K562 (cell line): ENCODE measurements at regions not wholly inside any gene's neighbourhood (a gene's known extent, or its start where the extent isn't known, plus 50 kb on each side); places are given as distances from the start of the nearest gene placed in this dataset.

Experiments
- ATAC-seq: fragments of 200-7000 bp; cut with Tn5 transposase; 3 replicates; pipeline ENCODE4 v1.9.1; 2020; ENCODE audit warnings: moderate library complexity
- BruUV-seq: library from RNA; stranded (reverse); fragments of 400-500 nt; replicated peaks from 2 replicates; lab custom pipeline; 2021; lab: Mats Ljungman, UMichigan
- CTCF ChIA-PET: fragments of 300-600 bp; formaldehyde crosslinking; extraction: SDS; loops from one replicate; lab custom pipeline; 2021; ENCODE audit warnings: low intra/inter-chr PET ratio; lab: Yijun Ruan, JAX
- POLR2A ChIA-PET: fragments of 300-600, 350-650 bp; sonication (Branson Sonifier 250); formaldehyde crosslinking; extraction: SDS; loops from one replicate; lab custom pipeline; 2021; ENCODE audit warnings: antibody characterized with exemption, inconsistent platforms; lab: Yijun Ruan, JAX
- DNase-seq, 4 experiments: peaks; one replicate each; pipeline versions ENCODE4 v3.0.0 to v3.0.0-alpha.2; 2011 to 2018; ENCODE audit warnings: low spot score in 3 of 4, mixed read lengths in 3 of 4; ENCODE audit errors: extremely low read depth in 1 of 4
- FAIRE-seq: peaks from 2 replicates; lab custom pipeline; 2011; peaks lifted over from hg19 to GRCh38; lab: Jason Lieb, UNC
- H2AFZ ChIP-seq: 2 replicates; pipeline ENCODE4 v1.6.0; 2011; ENCODE audit warnings: low read depth, low read length, control low read depth, inconsistent platforms
- H3K27ac ChIP-seq: fragments of 200-600 bp; 3 replicates; pipeline ENCODE4 v1.8.0; 2011; ENCODE audit warnings: low read depth, mild to moderate bottlenecking, control low read depth, inconsistent platforms, low read length, moderate library complexity, mixed read lengths; ENCODE audit errors: extremely low read depth
- H3K27me3 ChIP-seq, 2 experiments: fragments of 300-600 bp in 1 of 2; 2 replicates in 1 of 2; 3 replicates in 1 of 2; pipeline versions ENCODE4 v1.6.0 to v1.8.0; 2011; ENCODE audit warnings: inconsistent platforms in 2 of 2, low read length in 2 of 2, mild to moderate bottlenecking in 1 of 2, mixed read lengths in 1 of 2, moderate library complexity in 1 of 2; ENCODE audit not compliant: control insufficient read depth in 2 of 2, insufficient read depth in 2 of 2
- H3K36me3 ChIP-seq: fragments of 300-600 bp; 3 replicates; pipeline ENCODE4 v1.8.0; 2011; ENCODE audit warnings: mild to moderate bottlenecking, low read length, inconsistent platforms; ENCODE audit not compliant: control insufficient read depth, insufficient read depth
- H3K4me1 ChIP-seq, 2 experiments: fragments of 200-600 bp in 1 of 2; replicated peaks in 1 of 2; 2 replicates in 1 of 2; 3 replicates in 1 of 2; pipeline versions ENCODE4 v1.5.1 to v1.8.0; 2011; ENCODE audit warnings: inconsistent platforms in 2 of 2, low read length in 2 of 2, mild to moderate bottlenecking in 1 of 2, mixed read lengths in 1 of 2, moderate library complexity in 1 of 2; ENCODE audit not compliant: control insufficient read depth in 2 of 2, insufficient read depth in 2 of 2
- H3K4me2 ChIP-seq: 2 replicates; pipeline ENCODE4 v1.6.1; 2011; ENCODE audit warnings: low read length, control low read depth, inconsistent platforms, mixed read lengths; ENCODE audit not compliant: insufficient read depth
- H3K4me3 ChIP-seq: fragments of 200-600 bp; sonication (generic), shearing (Covaris generic); 2 replicates; pipeline ENCODE4 v1.5.1; 2016; ENCODE audit warnings: control low read depth, inconsistent platforms
- H3K79me2 ChIP-seq: fragments of 200-600 bp; 3 replicates; pipeline ENCODE4 v1.8.0; 2011; ENCODE audit warnings: low read length, inconsistent platforms; ENCODE audit not compliant: control insufficient read depth, insufficient read depth
- H3K9ac ChIP-seq, 2 experiments: 2 replicates each; pipeline versions ENCODE4 v1.6.0 to v1.6.1; 2011; ENCODE audit warnings: low read depth in 2 of 2, low read length in 2 of 2, control low read depth in 1 of 2, inconsistent platforms in 1 of 2, mild to moderate bottlenecking in 1 of 2, mixed read lengths in 1 of 2; ENCODE audit not compliant: insufficient read depth in 1 of 2
- H3K9me1 ChIP-seq: one replicate; pipeline ENCODE4 v1.6.0; 2011; ENCODE audit warnings: inconsistent platforms, mild to moderate bottlenecking, low read length, moderate library complexity; ENCODE audit not compliant: control insufficient read depth, insufficient read depth
- H3K9me3 ChIP-seq: replicated peaks from 2 replicates; pipeline ENCODE4 v1.5.1; 2011; ENCODE audit warnings: low read depth, low read length, inconsistent platforms; ENCODE audit not compliant: control insufficient read depth, insufficient read depth
- H4K20me1 ChIP-seq: replicated peaks from 2 replicates; pipeline ENCODE4 v1.6.1; 2011; ENCODE audit warnings: low read length, inconsistent platforms, mixed read lengths; ENCODE audit not compliant: control insufficient read depth, insufficient read depth
- ELF4 ChIP-seq: fragments of 450-650 bp; formaldehyde crosslinking; IDR thresholded peaks from 2 replicates; pipeline ENCODE4 v1.4.0; 2022; ENCODE audit warnings: missing genetic modification characterization
- FOXM1 ChIP-seq, 2 experiments: fragments of 450-650 bp in 1 of 2; sonication (generic) in 1 of 2; formaldehyde crosslinking in 1 of 2; IDR thresholded peaks; 2 replicates each; pipeline versions ENCODE4 v1.6.1 to v1.9.0; 2017 to 2022; ENCODE audit warnings: low read depth in 2 of 2, mild to moderate bottlenecking in 2 of 2, missing genetic modification reagents in 1 of 2, moderate library complexity in 1 of 2
- HDAC2 ChIP-seq: fragments of 450-650 bp; IDR thresholded peaks from 2 replicates; pipeline ENCODE4 v1.6.1; 2016; ENCODE audit warnings: mild to moderate bottlenecking
- NONO ChIP-seq, 2 experiments: fragments of 200-400 bp in 1 of 2; fragments of 450-650 bp in 1 of 2; formaldehyde crosslinking in 1 of 2; IDR thresholded peaks; 2 replicates each; pipeline ENCODE4 v1.6.1; 2017; ENCODE audit warnings: low read depth in 2 of 2, mild to moderate bottlenecking in 2 of 2, moderate library complexity in 2 of 2, low read length in 1 of 2
- PHF8 ChIP-seq: fragments of 200-600 bp; sonication (generic); IDR thresholded peaks from 2 replicates; pipeline ENCODE4 v1.6.1; 2012; ENCODE audit warnings: mixed run types, mild to moderate bottlenecking, inconsistent platforms, low read length, moderate library complexity, borderline replicate concordance
- PPARD ChIP-seq: fragments of 250-450 bp; sonication (Bioruptor Pico); IDR thresholded peaks from 2 replicates; pipeline ENCODE4 v1.8.0; 2022; ENCODE audit warnings: inconsistent platforms, mild to moderate bottlenecking, moderate library complexity
- RBFOX2 ChIP-seq: fragments of 200-400 bp; formaldehyde crosslinking; IDR thresholded peaks from 2 replicates; pipeline ENCODE4 v1.6.1; 2017; ENCODE audit warnings: low read depth, mild to moderate bottlenecking, low read length, moderate library complexity
- SIX5 ChIP-seq, 2 experiments: IDR thresholded peaks; 2 replicates each; pipeline ENCODE4 v1.6.1; 2011; ENCODE audit warnings: low read length in 2 of 2, borderline replicate concordance in 1 of 2, low read depth in 1 of 2, mild to moderate bottlenecking in 1 of 2, moderate library complexity in 1 of 2; ENCODE audit not compliant: insufficient read depth in 1 of 2
- SRSF9 ChIP-seq: fragments of 200-400 bp; formaldehyde crosslinking; IDR thresholded peaks from 2 replicates; pipeline ENCODE4 v1.6.1; 2017; ENCODE audit warnings: low read depth, low read length, borderline replicate concordance
- ZBTB7A ChIP-seq: IDR thresholded peaks from 2 replicates; pipeline ENCODE4 v1.6.1; 2011; ENCODE audit warnings: low read depth, mild to moderate bottlenecking, low read length, moderate library complexity, borderline replicate concordance; ENCODE audit not compliant: control insufficient read depth
- ZFP30 ChIP-seq: fragments of 250-450 bp; sonication (Bioruptor Pico); IDR thresholded peaks from 2 replicates; pipeline ENCODE4 v1.8.0; 2022; ENCODE audit warnings: moderate library complexity, mild to moderate bottlenecking, inconsistent platforms, borderline replicate concordance
- ZNF12 ChIP-seq: sonication (generic); formaldehyde crosslinking; IDR thresholded peaks from 2 replicates; pipeline ENCODE4 v1.4.0; 2020; ENCODE audit warnings: mild to moderate bottlenecking, missing genetic modification reagents
- ZNF764 ChIP-seq: fragments of 250-450 bp; sonication (Bioruptor Pico); IDR thresholded peaks from 2 replicates; pipeline ENCODE4 v1.4.0; 2020; ENCODE audit warnings: low read depth, mild to moderate bottlenecking, moderate library complexity
- WGBS: fragments of 100-300 bp; shearing (Covaris generic); methylation state at CpG from one replicate; pipeline ENCODE4 v1.1.6; 2016; ENCODE audit warnings: low coverage, mixed read lengths; ENCODE audit not compliant: insufficient coverage; ENCODE audit errors: missing lambda C conversion rate; 5-methylcytosine and 5-hydroxymethylcytosine counted together
- in situ Hi-C: fragments of 300-500 bp; cut with MboI; formaldehyde crosslinking; loops from 4 replicates; pipeline ENCODE4 v1.15.0; 2018; ENCODE audit warnings: inconsistent platforms, mixed read lengths
- intact Hi-C: fragments of 100-400 bp; cut with micrococcal nuclease; formaldehyde crosslinking; loops from 2 replicates; pipeline ENCODE4 v1.14.2; 2022
- TF ChIP-seq, protein P1 (sequence below): fragments of 200-400 bp; formaldehyde crosslinking; IDR thresholded peaks from 2 replicates; pipeline ENCODE4 v1.6.1; 2017; ENCODE audit warnings: mild to moderate bottlenecking, low read depth, low read length, moderate library complexity
- TF ChIP-seq, protein P2 (sequence below): fragments of 450-650 bp; IDR thresholded peaks from 2 replicates; pipeline ENCODE4 v1.6.1; 2018; ENCODE audit warnings: mild to moderate bottlenecking, low read depth; ENCODE audit not compliant: partially characterized antibody
- TF ChIP-seq, protein P3 (sequence below): sonication (generic); formaldehyde crosslinking; IDR thresholded peaks from 2 replicates; pipeline ENCODE4 v1.9.0; 2022; ENCODE audit warnings: mild to moderate bottlenecking, missing genetic modification reagents
- TF ChIP-seq, protein P4 (sequence below): fragments of 250-450 bp; sonication (Bioruptor Pico); IDR thresholded peaks from 2 replicates; pipeline ENCODE4 v1.4.0; 2020; ENCODE audit warnings: mild to moderate bottlenecking

DNA sequence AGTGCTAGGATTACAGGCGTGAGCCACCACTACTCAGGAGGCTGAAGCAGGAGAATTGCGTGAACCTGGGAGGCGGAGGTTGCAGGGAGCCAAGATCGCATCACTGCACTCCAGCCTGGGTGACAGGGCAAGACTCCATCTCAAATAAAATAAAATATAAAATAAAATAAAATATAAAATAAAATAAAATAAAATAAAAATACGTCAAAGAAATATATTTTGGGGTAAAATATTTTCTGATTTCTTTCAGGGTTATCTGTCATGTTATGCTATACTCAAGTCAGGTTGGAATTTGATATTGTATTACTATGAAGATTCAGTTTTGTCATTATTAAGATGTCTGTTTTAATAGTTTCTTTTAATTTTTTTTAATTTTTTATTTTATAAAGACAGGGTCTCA, 99.4 kb upstream of the GHITM start:
- Histone ChIP-seq H3K27me3 (no peaks in the 10 kb centered on the region), H3K79me2 (no peaks in the 10 kb centered on the region), H2AFZ (no peak overlapping the region), H3K27ac (no peak overlapping the region), H3K4me2 (no peak overlapping the region), H3K36me3 (no peaks in the 10 kb centered on the region), H4K20me1 (no peaks in the 10 kb centered on the region), H3K9ac (no peak overlapping the region), H3K4me3 (no peak overlapping the region), H3K9me1 (no peaks in the 10 kb centered on the region), H3K9me3 (no peaks in the 10 kb centered on the region), H3K4me1 (no peaks in the 10 kb centered on the region)
- CTCF ChIA-PET: no interaction called here
- in situ Hi-C loops (no loop called here), intact Hi-C loops (no loop called here)
- no peak for DNase-seq
- POLR2A ChIA-PET: no interaction called here
- FAIRE-seq: no peak
- 2% methylated on average over 5 of the region's 5 CpGs for WGBS
- ATAC-seq: no peak
- no TSS peak for BruUV-seq
- TF ChIP-seq ZNF764 (CRISPR knock-in tag) (no peak), NONO (IDR thresholded peaks at IDR 0.05; ENCODE audit: low read depth in 2 of 2, low read length in 1 of 2) (no peak), HDAC2 (no peak), ZFP30 (no peak), SRSF9 (no peak), ZNF12 (no peak), ELF4 (CRISPR knock-in tag) (no peak), PPARD (no peak), ZBTB7A (no peak), PHF8 (no peak), FOXM1 (IDR thresholded peaks at IDR 0.05; ENCODE audit: low read depth) (no peak), FOXM1 (CRISPR knock-in tag; IDR thresholded peaks at IDR 0.05; ENCODE audit: low read depth) (no peak), SIX5 (IDR thresholded peaks at IDR 0.05; ENCODE audit: borderline replicate concordance in 1 of 2, insufficient read depth in 1 of 2, low read depth in 1 of 2, low read length in 2 of 2) (no peak), RBFOX2 (no peak)
- TF ChIP-seq, protein P1, sequence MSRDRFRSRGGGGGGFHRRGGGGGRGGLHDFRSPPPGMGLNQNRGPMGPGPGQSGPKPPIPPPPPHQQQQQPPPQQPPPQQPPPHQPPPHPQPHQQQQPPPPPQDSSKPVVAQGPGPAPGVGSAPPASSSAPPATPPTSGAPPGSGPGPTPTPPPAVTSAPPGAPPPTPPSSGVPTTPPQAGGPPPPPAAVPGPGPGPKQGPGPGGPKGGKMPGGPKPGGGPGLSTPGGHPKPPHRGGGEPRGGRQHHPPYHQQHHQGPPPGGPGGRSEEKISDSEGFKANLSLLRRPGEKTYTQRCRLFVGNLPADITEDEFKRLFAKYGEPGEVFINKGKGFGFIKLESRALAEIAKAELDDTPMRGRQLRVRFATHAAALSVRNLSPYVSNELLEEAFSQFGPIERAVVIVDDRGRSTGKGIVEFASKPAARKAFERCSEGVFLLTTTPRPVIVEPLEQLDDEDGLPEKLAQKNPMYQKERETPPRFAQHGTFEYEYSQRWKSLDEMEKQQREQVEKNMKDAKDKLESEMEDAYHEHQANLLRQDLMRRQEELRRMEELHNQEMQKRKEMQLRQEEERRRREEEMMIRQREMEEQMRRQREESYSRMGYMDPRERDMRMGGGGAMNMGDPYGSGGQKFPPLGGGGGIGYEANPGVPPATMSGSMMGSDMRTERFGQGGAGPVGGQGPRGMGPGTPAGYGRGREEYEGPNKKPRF: no peak
- TF ChIP-seq, protein P2, sequence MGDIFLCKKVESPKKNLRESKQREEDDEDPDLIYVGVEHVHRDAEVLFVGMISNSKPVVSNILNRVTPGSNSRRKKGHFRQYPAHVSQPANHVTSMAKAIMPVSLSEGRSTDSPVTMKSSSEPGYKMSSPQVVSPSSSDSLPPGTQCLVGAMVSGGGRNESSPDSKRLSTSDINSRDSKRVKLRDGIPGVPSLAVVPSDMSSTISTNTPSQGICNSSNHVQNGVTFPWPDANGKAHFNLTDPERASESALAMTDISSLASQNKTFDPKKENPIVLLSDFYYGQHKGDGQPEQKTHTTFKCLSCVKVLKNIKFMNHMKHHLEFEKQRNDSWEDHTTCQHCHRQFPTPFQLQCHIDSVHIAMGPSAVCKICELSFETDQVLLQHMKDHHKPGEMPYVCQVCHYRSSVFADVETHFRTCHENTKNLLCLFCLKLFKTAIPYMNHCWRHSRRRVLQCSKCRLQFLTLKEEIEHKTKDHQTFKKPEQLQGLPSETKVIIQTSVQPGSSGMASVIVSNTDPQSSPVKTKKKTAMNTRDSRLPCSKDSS: no peak
- TF ChIP-seq, protein P3, sequence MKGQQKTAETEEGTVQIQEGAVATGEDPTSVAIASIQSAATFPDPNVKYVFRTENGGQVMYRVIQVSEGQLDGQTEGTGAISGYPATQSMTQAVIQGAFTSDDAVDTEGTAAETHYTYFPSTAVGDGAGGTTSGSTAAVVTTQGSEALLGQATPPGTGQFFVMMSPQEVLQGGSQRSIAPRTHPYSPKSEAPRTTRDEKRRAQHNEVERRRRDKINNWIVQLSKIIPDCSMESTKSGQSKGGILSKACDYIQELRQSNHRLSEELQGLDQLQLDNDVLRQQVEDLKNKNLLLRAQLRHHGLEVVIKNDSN (CRISPR knock-in tag): no peak
- TF ChIP-seq, protein P4, sequence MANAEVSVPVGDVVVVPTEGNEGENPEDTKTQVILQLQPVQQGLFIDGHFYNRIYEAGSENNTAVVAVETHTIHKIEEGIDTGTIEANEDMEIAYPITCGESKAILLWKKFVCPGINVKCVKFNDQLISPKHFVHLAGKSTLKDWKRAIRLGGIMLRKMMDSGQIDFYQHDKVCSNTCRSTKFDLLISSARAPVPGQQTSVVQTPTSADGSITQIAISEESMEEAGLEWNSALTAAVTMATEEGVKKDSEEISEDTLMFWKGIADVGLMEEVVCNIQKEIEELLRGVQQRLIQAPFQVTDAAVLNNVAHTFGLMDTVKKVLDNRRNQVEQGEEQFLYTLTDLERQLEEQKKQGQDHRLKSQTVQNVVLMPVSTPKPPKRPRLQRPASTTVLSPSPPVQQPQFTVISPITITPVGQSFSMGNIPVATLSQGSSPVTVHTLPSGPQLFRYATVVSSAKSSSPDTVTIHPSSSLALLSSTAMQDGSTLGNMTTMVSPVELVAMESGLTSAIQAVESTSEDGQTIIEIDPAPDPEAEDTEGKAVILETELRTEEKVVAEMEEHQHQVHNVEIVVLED (CRISPR knock-in tag): no peak
